ENCODE measurements at regions not wholly inside any gene's neighbourhood (a gene's known extent, or its start where the extent isn't known, plus 50 kb on each side); places are given as distances from the start of the nearest gene placed in this dataset.

DNA sequence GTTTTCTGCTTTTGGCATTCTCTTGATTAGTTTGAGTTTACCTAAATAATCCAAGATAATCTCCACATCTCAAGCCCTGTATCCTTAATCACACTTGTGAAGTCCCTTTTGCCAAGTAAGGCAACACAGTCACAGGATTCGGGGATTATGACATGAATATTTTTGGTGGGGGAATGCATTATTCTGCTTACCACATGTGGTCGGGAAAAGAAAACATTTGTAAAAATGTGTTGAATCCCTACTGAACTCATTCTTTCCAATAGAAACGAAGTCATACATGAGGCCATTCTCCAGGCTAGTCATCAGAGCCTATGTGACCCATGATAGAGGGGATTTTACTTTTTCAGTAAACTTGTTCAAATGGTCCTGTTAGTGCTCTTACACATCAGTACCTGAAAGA is 58.5 kb upstream of the PRICKLE1 start:
- no peak for DNase-seq (ENCODE audit: low read depth in 1 of 2, low spot score in 1 of 2)
- in situ Hi-C loops (cut with HindIII; ENCODE audit: low pct_unique_long_range_greater_than_20kb, low sequenced_read_pairs) = no loop called here
- TF ChIP-seq JUND (IDR thresholded peaks at IDR 0.05; ENCODE audit: low read depth) = no peak

DNA sequence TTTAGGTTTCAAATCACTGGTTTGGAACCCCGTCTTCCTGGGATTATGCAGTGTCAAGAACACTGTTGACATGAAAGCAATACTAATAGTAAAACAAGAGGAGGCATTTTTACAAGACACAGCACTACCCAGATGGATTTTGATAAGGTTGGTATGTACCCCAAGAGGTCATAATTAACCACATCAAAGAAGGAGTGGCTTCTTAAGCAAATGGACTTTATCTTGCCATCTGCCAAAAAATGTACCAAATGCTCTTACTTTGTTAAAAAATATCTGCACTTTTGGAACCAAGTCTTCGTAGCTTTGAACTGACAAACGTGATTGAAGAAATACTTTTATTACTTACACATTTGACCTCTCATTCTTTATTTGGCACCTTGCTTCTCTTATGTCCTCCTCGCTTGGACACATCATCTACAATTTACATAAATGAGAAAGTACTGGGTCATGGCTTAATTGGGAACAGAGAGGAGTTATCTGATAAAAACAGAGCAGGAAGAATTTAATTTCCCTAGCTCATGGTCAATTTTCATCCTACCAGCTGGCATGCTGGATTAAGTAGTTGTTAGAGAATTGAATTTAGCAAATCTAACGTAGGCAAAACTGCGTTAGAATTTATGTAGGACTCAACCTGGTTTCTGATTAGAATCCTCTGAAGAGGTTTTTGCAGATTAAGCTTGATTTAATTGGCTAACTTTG is 54.5 kb upstream of the PRICKLE1 start:
- DNase-seq (ENCODE audit: low read depth in 1 of 2, low spot score in 1 of 2) = no peak
- in situ Hi-C loops (cut with HindIII; ENCODE audit: low pct_unique_long_range_greater_than_20kb, low sequenced_read_pairs) = no loop called here
- TF ChIP-seq JUND (IDR thresholded peaks at IDR 0.05; ENCODE audit: low read depth) = no peak

DNA sequence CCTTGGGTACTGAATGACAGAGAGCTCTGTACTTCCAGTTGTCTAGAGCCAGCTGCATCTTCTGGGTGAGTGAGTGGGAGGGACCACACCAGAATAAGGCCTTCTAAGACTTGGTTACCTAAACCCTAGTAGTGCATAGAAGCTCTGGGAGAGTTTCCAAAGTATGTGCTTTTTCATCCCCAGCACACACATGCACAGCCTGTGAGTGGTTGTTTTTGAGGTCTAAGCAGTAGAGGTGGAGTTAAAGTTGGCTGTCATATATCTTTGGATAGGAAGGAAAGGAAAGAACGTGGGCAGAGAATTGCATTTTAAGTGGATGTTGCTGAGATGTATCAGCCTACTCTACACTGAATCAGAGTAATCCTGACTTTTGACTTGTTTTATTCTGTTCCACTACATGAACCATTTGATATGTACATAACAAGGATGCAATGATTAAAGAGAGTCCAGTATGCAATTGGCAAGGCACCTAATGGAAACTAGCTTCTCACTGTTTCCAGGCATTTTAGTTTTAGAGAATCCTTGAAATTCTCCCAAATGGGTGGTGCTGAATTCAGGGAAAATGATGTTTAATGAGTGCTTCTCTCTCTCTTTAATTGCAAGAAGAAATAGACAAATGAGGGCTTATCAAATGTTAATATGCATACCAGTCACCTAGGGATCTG is 51.8 kb upstream of the PRICKLE1 start:
- DNase-seq (ENCODE audit: low read depth in 1 of 2, low spot score in 1 of 2) = no peak
- no peak for TF ChIP-seq JUND (IDR thresholded peaks at IDR 0.05; ENCODE audit: low read depth)
- in situ Hi-C loops (cut with HindIII; ENCODE audit: low pct_unique_long_range_greater_than_20kb, low sequenced_read_pairs) = no loop called here

- in situ Hi-C loops (cut with HindIII; ENCODE audit: low pct_unique_long_range_greater_than_20kb, low sequenced_read_pairs) = no loop called here
- no peak for TF ChIP-seq JUND (IDR thresholded peaks at IDR 0.05; ENCODE audit: low read depth)
- no peak for DNase-seq (ENCODE audit: low read depth in 1 of 2, low spot score in 1 of 2)
These were observed 50.8 kb upstream of the PRICKLE1 start for GRCh38 chr12:42640391-42640790.

DNA sequence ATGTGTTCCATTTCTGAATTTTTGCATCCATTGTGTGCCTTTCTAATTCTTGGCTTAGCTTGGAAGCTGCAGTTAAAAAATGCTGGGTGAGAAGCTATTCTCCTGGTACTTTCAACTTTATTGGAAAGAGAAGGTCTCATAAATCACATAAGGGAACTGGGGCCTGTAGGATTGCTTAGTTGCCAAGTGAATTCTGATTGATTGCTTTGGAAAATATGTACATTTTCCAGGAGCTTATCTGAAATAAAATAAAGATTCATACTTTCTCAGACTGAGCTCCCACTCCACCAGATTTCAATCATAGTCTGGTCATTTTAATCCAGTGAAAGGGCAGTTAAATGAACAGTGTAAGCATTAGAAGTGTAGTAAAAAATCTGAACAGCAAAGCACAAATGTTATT is 50.0 kb upstream of the PRICKLE1 start:
- no peak for DNase-seq (ENCODE audit: low read depth in 1 of 2, low spot score in 1 of 2)
- TF ChIP-seq JUND (IDR thresholded peaks at IDR 0.05; ENCODE audit: low read depth) = no peak
- in situ Hi-C loops (cut with HindIII; ENCODE audit: low pct_unique_long_range_greater_than_20kb, low sequenced_read_pairs) = no loop called here
